HepG2 (cell line): ENCODE measurements at regions not wholly inside any gene's neighbourhood (a gene's known extent, or its start where the extent isn't known, plus 50 kb on each side); places are given as distances from the start of the nearest gene placed in this dataset.

Source experiments
- ADNP ChIP-seq: sonication (generic); formaldehyde crosslinking; IDR thresholded peaks from 2 replicates; pipeline ENCODE4 v1.4.0; 2020; ENCODE audit warnings: missing genetic modification reagents
- HES4 ChIP-seq: sonication (generic); formaldehyde crosslinking; IDR thresholded peaks from 2 replicates; pipeline ENCODE4 v1.9.0; 2021; ENCODE audit warnings: mild to moderate bottlenecking, missing genetic modification reagents, borderline replicate concordance
- JUND ChIP-seq: sonication (generic); formaldehyde crosslinking; IDR thresholded peaks from 2 replicates; pipeline ENCODE4 v1.8.0; 2022; ENCODE audit warnings: mild to moderate bottlenecking, missing genetic modification reagents
- NFIC ChIP-seq: IDR thresholded peaks from 2 replicates; pipeline ENCODE4 v1.6.1; 2012; ENCODE audit warnings: mild to moderate bottlenecking, low read length, inconsistent platforms
- NR2F2 ChIP-seq: IDR thresholded peaks from 2 replicates; pipeline ENCODE4 v1.6.1; 2012; ENCODE audit warnings: low read depth, inconsistent platforms, borderline replicate concordance
- POLR2AphosphoS5 ChIP-seq: IDR thresholded peaks from 2 replicates; pipeline ENCODE4 v1.6.1; 2012; ENCODE audit warnings: low read depth, low read length
- RFX5 ChIP-seq: IDR thresholded peaks from 2 replicates; pipeline ENCODE4 v1.6.1; 2011; ENCODE audit warnings: low read depth, low read length, improper control_type of control experiment
- SP1 ChIP-seq, 2 experiments: fragments of 450-650 bp in 1 of 2; sonication (generic) in 1 of 2; formaldehyde crosslinking in 1 of 2; IDR thresholded peaks; 2 replicates each; pipeline versions ENCODE4 v1.4.0 to v1.6.1; 2016 to 2020; ENCODE audit warnings: missing genetic modification reagents in 1 of 2
- SP140L ChIP-seq: sonication (generic); formaldehyde crosslinking; IDR thresholded peaks from 2 replicates; pipeline ENCODE4 v1.4.0; 2020; ENCODE audit warnings: missing genetic modification reagents, borderline replicate concordance
- TGIF2 ChIP-seq: IDR thresholded peaks from 2 replicates; pipeline ENCODE4 v1.6.1; 2016; ENCODE audit warnings: control low read depth, missing compliant biosample characterization
- ZBTB14 ChIP-seq: sonication (generic); formaldehyde crosslinking; IDR thresholded peaks from 2 replicates; pipeline ENCODE4 v1.4.0; 2020; ENCODE audit warnings: missing genetic modification reagents
- ZNF343 ChIP-seq: sonication (generic); formaldehyde crosslinking; IDR thresholded peaks from 2 replicates; pipeline ENCODE4 v1.4.0; 2020; ENCODE audit warnings: mild to moderate bottlenecking, missing genetic modification reagents
- TF ChIP-seq, protein P1 (sequence below): sonication (generic); formaldehyde crosslinking; IDR thresholded peaks from 2 replicates; pipeline ENCODE4 v1.5.0; 2020; ENCODE audit warnings: mild to moderate bottlenecking, missing genetic modification reagents, moderate library complexity

- TF ChIP-seq ADNP (CRISPR knock-in tag) (no peak), RFX5 (no peak), NR2F2 (no peak), TGIF2 (CRISPR knock-in tag) (no peak), JUND (CRISPR knock-in tag) (no peak), SP1 (IDR thresholded peaks at IDR 0.05) (no peak), SP1 (CRISPR knock-in tag; IDR thresholded peaks at IDR 0.05) (no peak), NFIC (no peak), ZBTB14 (no peak), SP140L (CRISPR knock-in tag) (no peak), HES4 (no peak), ZNF343 (no peak), POLR2AphosphoS5 (no peak)
- TF ChIP-seq, protein P1, sequence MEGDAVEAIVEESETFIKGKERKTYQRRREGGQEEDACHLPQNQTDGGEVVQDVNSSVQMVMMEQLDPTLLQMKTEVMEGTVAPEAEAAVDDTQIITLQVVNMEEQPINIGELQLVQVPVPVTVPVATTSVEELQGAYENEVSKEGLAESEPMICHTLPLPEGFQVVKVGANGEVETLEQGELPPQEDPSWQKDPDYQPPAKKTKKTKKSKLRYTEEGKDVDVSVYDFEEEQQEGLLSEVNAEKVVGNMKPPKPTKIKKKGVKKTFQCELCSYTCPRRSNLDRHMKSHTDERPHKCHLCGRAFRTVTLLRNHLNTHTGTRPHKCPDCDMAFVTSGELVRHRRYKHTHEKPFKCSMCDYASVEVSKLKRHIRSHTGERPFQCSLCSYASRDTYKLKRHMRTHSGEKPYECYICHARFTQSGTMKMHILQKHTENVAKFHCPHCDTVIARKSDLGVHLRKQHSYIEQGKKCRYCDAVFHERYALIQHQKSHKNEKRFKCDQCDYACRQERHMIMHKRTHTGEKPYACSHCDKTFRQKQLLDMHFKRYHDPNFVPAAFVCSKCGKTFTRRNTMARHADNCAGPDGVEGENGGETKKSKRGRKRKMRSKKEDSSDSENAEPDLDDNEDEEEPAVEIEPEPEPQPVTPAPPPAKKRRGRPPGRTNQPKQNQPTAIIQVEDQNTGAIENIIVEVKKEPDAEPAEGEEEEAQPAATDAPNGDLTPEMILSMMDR (CRISPR knock-in tag), result no peak
Observed at GRCh38 chr20:40304119-40304613, 384.9 kb downstream of the MAFB start.
